Heart right ventricle (tissue), 16 donors: ENCODE measurements at regions not wholly inside any gene's neighbourhood (a gene's known extent, or its start where the extent isn't known, plus 50 kb on each side); places are given as distances from the start of the nearest gene placed in this dataset.

Experiments
- ATAC-seq, 8 donors: fragments of 200-7000 bp; cut with Tn5 transposase; one replicate each; pipeline ENCODE4 v1.9.1; 2020; ENCODE audit warnings: mild to moderate bottlenecking in 8 of 8, moderate library complexity in 8 of 8, moderate number of reproducible peaks in 1 of 8
- DNase-seq, 2 donors: peaks; one replicate each; pipeline ENCODE4 v3.0.0-alpha.2; 2020
- H3K27ac ChIP-seq, 10 donors: fragments of 200-600 bp; sonication (generic) in 2 of 10; one replicate each; pipeline versions ENCODE4 v1.5.0 to v1.8.0; 2020 to 2022; ENCODE audit warnings: mild to moderate bottlenecking in 3 of 10
- H3K27me3 ChIP-seq, 7 donors: fragments of 200-600 bp; one replicate each; pipeline ENCODE4 v1.8.0; 2021 to 2022; ENCODE audit warnings: mild to moderate bottlenecking in 2 of 7
- H3K36me3 ChIP-seq, 9 donors: fragments of 200-600 bp; sonication (generic) in 1 of 9; one replicate each; pipeline versions ENCODE4 v1.5.0 to v1.8.0; 2020 to 2022; ENCODE audit warnings: mild to moderate bottlenecking in 2 of 9
- H3K4me1 ChIP-seq, 9 donors: fragments of 200-600 bp; sonication (generic) in 1 of 9; one replicate each; pipeline versions ENCODE4 v1.5.0 to v1.8.0; 2020 to 2022; ENCODE audit warnings: mild to moderate bottlenecking in 4 of 9
- H3K4me3 ChIP-seq, 10 donors: fragments of 200-600 bp; sonication (generic) in 2 of 10; one replicate each; pipeline versions ENCODE4 v1.5.0 to v1.8.0; 2020 to 2022; ENCODE audit warnings: mild to moderate bottlenecking in 7 of 10, moderate library complexity in 2 of 10
- H3K9me3 ChIP-seq, 11 donors: fragments of 200-600 bp in 10 of 11; sonication (generic) in 2 of 11; one replicate each; pipeline versions ENCODE4 v1.5.0 to v1.8.0; 2013 to 2022; ENCODE audit warnings: mild to moderate bottlenecking in 2 of 11, control low read depth in 1 of 11, moderate library complexity in 1 of 11
- CTCF ChIP-seq, 9 donors: fragments of 200-600 bp; sonication (generic) in 2 of 9; IDR thresholded peaks; one replicate each; pipeline versions ENCODE4 v1.5.0 to v1.8.0; 2021 to 2022; ENCODE audit warnings: antibody characterized with exemption in 9 of 9, mild to moderate bottlenecking in 5 of 9, moderate library complexity in 1 of 9
- WGBS, 2 donors: extraction: QIAGEN DNeasy Blood & Tissue Kit; methylation state at CpG; one replicate each; pipeline ENCODE4 v1.1.7; 2013; ENCODE audit warnings: inconsistent platforms in 1 of 2; 5-methylcytosine and 5-hydroxymethylcytosine counted together
- intact Hi-C, 10 donors: fragments of 100-400 bp; cut with DNase I; formaldehyde crosslinking; loops; one replicate each; pipeline versions ENCODE4 v1.11.1 to v1.14.2; 2022
- donor health status: Arrhythmogenic right ventricular cardiomyopathy.
- donor health status: ischemic (EF 13 %, LVEDD 7.1; RV severe dilation, severe dysfunction).
- donor health status: healthy with polysubstance abuse.
- donor health status: DM: no; HTN: yes; CAD: no.
- donor health status: DM: no; HTN: no; CAD: no.
- donor health status: ischemic (EF 25% LVEDD 6.9; RV normal size, moderate dysfunction).
- donor health status: ischemic (EF 25% LVEDD 5.7; RV mildly dilated, moderate dysfunction).
- donor health status: healthy.
- donor health status: DM: yes; HTN: yes; CAD: no.
- donor health status: Ischemic cardiomyopathy.
- donor health status: ischemic (EF 35%, LVEDD 5.7; RV mildly dilated, moderate dysfunction).
- donor health status: nonischemic (EF 11% LVEDD 7.7; RV severe dilation, severe dysfunction).
- donor health status: DM: yes; HTN: yes; CAD: no.
- donor health status: PGD.
- donor health status: ischemic (EF 29% LVEDD 5.4; RV normal size, mild dysfunction).
- donor health status: nonischemic (EF 23%, LVEDD 6.1; RV moderate dilation, normal function).

- no peak for ATAC-seq
- whole genome bisulfite sequencing, 2 donors: 65 to 69% methylated on average over 3 of the region's 3 CpGs
- DNase-seq: no peak
- TF ChIP-seq CTCF (IDR thresholded peaks at IDR 0.05): no peak
- no peak overlapping the region for H3K4me3 ChIP-seq
- no peaks in the 10 kb centered on the region for H3K27me3 ChIP-seq
- intact Hi-C loops: no loop called here
- peaks cover 0 to 66% (median 18%) of the 10 kb centered on the region in 11 donors for H3K9me3 ChIP-seq
- no peak overlapping the region for H3K27ac ChIP-seq
- H3K4me1 ChIP-seq: no peaks in the 10 kb centered on the region
- no peaks in the 10 kb centered on the region for H3K36me3 ChIP-seq
Observed at GRCh38 chr12:17810399-17810798, 279.6 kb downstream of the RERGL start.

GRCh38 chr12:17809206-17809605, 280.8 kb downstream of the RERGL start:
- Histone ChIP-seq H3K9me3 (peaks cover 0 to 56% (median 18%) of the 10 kb centered on the region in 11 donors), H3K27me3 (no peaks in the 10 kb centered on the region), H3K4me3 (no peak overlapping the region), H3K27ac (no peak overlapping the region), H3K4me1 (no peaks in the 10 kb centered on the region), H3K36me3 (no peaks in the 10 kb centered on the region)
- TF ChIP-seq CTCF (IDR thresholded peaks at IDR 0.05): no peak
- ATAC-seq (no peak), DNase-seq (no peak)
- WGBS, 2 donors: 44 to 48% methylated on average over 1 of the region's 1 CpG
- intact Hi-C loops: no loop called here

GRCh38 chr12:17802657-17803641, 287.0 kb downstream of the RERGL start:
- no peaks in the 10 kb centered on the region for H3K36me3 ChIP-seq
- H3K27ac ChIP-seq: no peak overlapping the region
- DNase-seq: no peak
- no peaks in the 10 kb centered on the region for H3K4me1 ChIP-seq
- no peak overlapping the region for H3K4me3 ChIP-seq
- peaks cover 0 to 42% (median 0%) of the 10 kb centered on the region in 11 donors for H3K9me3 ChIP-seq
- ATAC-seq: no peak
- intact Hi-C loops: no loop called here
- TF ChIP-seq CTCF (IDR thresholded peaks at IDR 0.05): no peak
- 73 to 74% methylated on average over 15 of the region's 15 CpGs for WGBS, 2 donors
- H3K27me3 ChIP-seq: no peaks in the 10 kb centered on the region

DNA sequence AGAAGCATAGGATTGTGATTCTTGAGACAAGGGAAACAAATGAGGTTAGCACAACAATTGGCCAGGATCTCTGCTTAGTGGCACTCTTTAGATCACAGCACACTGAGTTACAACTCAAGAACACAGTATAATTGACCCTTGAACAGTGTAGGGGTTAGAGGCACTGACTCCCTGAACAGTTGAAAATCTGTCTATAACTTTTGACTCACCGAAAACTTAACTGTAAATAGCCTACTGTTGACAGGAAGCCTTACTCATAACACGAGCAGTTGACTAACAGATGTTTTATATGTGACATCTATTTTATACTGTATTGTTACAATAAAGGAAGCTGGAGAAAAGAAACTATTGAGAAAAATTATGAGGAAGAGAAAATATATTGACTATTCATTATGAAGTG, 296.1 kb downstream of the RERGL start:
- intact Hi-C loops: no loop called here
- H3K4me3 ChIP-seq: no peak overlapping the region
- 40 to 59% methylated on average over 2 of the region's 2 CpGs for WGBS, 2 donors
- TF ChIP-seq CTCF (IDR thresholded peaks at IDR 0.05): no peak
- no peaks in the 10 kb centered on the region for H3K4me1 ChIP-seq
- ATAC-seq: no peak
- no peaks in the 10 kb centered on the region for H3K27me3 ChIP-seq
- peaks cover 0 to 35% (median 0%) of the 10 kb centered on the region in 11 donors for H3K9me3 ChIP-seq
- no peak overlapping the region for H3K27ac ChIP-seq
- DNase-seq: no peak
- no peaks in the 10 kb centered on the region for H3K36me3 ChIP-seq
